Retinal pigment epithelial cell (primary cell): ENCODE measurements at regions not wholly inside any gene's neighbourhood (a gene's known extent, or its start where the extent isn't known, plus 50 kb on each side); places are given as distances from the start of the nearest gene placed in this dataset.

Experiments used
- DNase-seq: peaks from one replicate; pipeline ENCODE4 v3.0.0-alpha.2; 2010; ENCODE audit warnings: low read depth
- H3K4me3 ChIP-seq: 2 replicates; pipeline ENCODE4 v1.5.1; 2011; ENCODE audit warnings: mild to moderate bottlenecking, low read length, control low read depth, moderate library complexity
- TF ChIP-seq, protein P1 (sequence below): conservative IDR thresholded peaks from 2 replicates; pipeline ENCODE4 v1.5.1; 2011; ENCODE audit warnings: low read depth, low read length, control low read depth, inconsistent platforms

DNA sequence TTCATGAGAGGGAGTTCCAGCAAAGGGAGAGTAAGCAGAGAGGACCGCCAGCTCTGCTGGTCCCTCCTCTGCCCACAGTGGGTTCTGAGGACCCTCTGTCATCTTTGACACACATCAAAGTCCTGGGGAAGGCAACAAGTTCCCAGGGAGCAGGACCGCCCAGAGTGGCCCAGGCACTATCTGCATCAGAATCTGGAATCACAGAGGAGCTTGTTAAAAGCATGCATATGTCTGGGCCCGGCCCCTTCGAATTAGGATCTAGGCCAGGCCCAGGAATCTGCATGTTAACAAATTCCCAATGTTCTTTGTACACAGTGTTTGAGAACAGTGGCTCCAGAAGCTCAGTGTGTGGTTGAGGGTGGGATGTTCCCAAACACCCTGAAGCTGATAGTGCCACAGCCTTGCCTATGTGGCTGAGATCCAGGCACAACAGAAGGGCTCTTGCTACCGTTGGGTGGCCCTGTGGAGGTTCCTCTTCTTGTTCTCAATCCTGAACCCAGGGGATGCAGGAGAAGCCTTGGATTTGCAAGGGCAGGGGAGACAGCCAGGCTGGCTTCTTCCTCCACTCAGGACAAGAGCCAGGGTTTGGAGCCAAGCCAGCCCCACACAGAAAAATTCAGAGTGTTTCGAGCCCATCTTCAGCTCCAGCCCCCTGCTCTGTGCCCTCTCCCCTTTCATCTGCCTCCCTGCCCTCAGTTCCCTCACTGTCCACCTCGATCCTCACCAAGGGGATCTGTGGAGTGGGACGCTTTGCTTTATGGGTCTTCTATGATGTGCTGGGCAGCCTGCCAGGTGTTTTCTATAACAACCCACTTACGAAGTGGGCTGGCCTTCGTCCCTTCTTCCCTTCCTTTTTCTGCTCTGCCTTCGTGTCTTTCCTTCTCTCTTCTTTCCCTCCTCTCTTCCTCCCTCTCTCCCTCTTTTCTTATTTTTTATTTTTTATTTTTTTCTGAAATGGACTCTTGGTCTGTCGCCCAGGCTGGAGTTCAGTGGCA, 129.0 kb upstream of the TMPRSS2 start:
- no peak overlapping the region for H3K4me3 ChIP-seq

DNA sequence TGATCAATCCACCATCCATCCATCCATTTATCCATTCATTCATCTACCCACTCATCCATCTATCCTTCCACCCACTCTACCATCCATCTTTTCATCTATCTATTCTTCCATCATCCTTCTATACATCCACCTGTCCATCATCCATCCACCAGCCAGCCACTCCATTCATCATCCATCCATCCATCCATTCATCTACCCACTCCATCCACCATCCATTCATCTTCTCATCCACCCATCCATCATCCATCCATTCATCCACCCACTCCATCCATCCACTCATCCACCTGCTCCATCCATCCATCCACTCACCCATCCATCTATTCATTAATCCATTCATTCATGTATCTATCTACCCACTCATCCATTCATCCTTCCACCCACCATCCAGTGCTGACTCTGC, 127.9 kb upstream of the TMPRSS2 start:
- no peak for DNase-seq
- H3K4me3 ChIP-seq: no peak overlapping the region
- TF ChIP-seq, protein P1, sequence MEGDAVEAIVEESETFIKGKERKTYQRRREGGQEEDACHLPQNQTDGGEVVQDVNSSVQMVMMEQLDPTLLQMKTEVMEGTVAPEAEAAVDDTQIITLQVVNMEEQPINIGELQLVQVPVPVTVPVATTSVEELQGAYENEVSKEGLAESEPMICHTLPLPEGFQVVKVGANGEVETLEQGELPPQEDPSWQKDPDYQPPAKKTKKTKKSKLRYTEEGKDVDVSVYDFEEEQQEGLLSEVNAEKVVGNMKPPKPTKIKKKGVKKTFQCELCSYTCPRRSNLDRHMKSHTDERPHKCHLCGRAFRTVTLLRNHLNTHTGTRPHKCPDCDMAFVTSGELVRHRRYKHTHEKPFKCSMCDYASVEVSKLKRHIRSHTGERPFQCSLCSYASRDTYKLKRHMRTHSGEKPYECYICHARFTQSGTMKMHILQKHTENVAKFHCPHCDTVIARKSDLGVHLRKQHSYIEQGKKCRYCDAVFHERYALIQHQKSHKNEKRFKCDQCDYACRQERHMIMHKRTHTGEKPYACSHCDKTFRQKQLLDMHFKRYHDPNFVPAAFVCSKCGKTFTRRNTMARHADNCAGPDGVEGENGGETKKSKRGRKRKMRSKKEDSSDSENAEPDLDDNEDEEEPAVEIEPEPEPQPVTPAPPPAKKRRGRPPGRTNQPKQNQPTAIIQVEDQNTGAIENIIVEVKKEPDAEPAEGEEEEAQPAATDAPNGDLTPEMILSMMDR: no peak

More for the DNA sequence above, 129.0 kb upstream of the TMPRSS2 start:
- no peak for DNase-seq
- TF ChIP-seq, protein P1: no peak

DNA sequence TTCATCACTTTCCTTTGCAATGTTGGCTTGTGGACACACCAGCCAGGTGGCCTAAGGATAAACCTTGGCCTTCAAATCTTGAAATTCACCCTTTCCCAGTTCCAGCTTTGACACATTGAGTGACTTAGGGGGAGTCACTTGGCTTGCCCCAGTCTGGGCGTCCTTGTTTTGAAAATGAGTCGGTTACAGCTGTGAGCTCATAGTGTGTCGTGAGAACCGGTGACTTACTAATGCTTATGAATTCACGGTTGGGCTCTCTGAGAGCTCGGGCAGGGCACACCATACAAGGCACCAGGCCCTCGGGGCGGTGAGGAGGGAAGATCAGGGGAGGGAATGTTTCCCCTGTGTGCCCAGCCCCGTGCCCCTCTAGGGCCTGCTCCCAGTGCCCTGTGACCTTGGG, 126.9 kb upstream of the TMPRSS2 start:
- TF ChIP-seq, protein P1: no peak
- no peak for DNase-seq
- no peak overlapping the region for H3K4me3 ChIP-seq

DNA sequence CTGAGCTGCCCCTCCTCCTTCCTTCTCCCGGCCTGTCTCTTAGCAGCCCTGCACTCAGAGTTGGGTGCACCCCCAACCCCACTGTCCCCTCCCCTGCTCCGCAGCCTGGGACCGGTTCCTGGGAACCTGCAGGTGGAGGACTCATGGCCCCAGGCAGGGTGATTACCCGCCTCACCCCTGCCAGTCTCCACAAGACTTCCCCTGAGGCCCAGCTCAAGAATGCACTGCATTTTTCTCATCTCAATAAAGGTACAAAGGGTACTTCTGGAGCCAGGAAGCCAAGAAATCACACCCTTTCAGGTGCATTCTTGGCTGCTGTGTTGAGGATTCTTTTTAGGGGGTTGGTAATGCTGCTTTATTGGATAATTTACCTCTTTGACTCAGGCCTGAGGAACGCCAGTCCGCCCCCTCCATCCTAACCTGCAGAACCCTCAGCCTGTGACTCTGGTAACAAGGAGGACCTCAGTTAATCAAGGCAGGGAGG, 126.3 kb upstream of the TMPRSS2 start:
- no peak for DNase-seq
- TF ChIP-seq, protein P1: no peak
- H3K4me3 ChIP-seq: no peak overlapping the region

DNA sequence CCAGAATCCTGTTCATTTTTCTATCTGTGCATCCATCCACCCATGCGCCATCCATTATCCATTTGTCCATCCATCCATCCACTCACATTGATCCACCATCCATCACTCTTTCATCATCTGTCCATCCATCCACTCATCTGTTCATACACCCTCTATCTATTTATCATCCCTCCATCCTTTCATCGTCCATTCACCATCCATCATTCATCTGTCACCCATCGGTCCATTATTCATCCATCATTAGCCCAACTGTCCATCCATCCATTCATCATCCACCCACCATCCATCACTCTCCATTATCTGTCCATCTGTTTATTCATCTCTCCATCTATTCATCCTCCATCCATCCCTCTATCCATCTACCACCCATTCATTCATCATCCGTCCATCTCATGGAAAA, 125.7 kb upstream of the TMPRSS2 start:
- no peak for DNase-seq
- no peak overlapping the region for H3K4me3 ChIP-seq
- TF ChIP-seq, protein P1: no peak

DNA sequence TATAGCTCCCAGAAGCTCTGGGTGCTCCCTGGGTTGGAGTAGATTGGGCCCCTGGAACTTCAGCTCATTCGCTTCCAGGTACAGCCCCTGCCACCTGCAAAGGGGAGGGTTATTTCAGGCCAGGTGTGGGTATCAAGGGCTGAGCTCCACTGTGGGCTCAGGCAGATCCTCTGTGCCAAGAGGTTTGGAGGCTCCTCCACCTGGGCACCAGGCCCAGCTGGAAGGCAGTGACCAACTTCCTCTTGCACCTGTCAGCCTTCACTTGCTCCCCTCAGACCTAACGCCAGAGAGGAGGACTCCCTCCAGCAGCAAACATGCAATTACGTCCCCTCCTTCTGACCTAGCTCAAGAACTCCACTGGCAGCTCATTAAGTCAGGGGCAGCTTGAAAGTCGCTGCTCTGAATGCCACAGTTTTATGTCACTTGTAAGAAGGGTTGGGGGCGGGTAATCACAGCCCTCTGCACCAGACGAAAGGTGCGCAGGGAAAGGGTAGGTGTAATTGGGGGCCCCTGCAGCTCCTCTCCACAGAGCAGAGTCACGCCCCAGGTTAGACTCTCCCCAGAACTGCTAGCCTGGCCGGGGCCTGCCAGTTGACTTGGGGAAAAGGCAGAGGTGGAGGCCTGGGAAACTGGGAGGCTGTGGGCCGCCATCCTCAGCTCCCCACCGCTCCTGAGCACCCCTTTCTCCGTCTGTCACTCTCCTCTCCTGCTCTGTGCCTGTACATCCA, 125.0 kb upstream of the TMPRSS2 start:
- DNase-seq: no peak
- no peak overlapping the region for H3K4me3 ChIP-seq
- TF ChIP-seq, protein P1: no peak
